ENCODE measurements at regions not wholly inside any gene's neighbourhood (a gene's known extent, or its start where the extent isn't known, plus 50 kb on each side); places are given as distances from the start of the nearest gene placed in this dataset.

- TF ChIP-seq CTCF (IDR thresholded peaks at IDR 0.05) (no peak), POLR2A (IDR thresholded peaks at IDR 0.05) (no peak)
Measured at GRCh38 chr1:213749558-213749957, 238.2 kb upstream of the PROX1 start.

Data from lower leg skin (tissue), 3 donors.